Mesendoderm (in vitro differentiated cells): ENCODE measurements at regions not wholly inside any gene's neighbourhood (a gene's known extent, or its start where the extent isn't known, plus 50 kb on each side); places are given as distances from the start of the nearest gene placed in this dataset.

Source experiments
- DNase-seq: peaks from one replicate; pipeline ENCODE4 v3.0.0; 2013
- H2AK5ac ChIP-seq: 2 replicates; pipeline ENCODE4 v1.6.1; 2013; ENCODE audit warnings: low read length, inconsistent platforms
- H2BK120ac ChIP-seq: 2 replicates; pipeline ENCODE4 v1.6.1; 2013; ENCODE audit warnings: low read depth, mild to moderate bottlenecking, low read length, moderate library complexity, mixed read lengths
- H2BK15ac ChIP-seq: replicated peaks from 2 replicates; pipeline ENCODE4 v1.6.1; 2013; ENCODE audit warnings: low read depth, mild to moderate bottlenecking, moderate library complexity
- H2BK5ac ChIP-seq: 2 replicates; pipeline ENCODE4 v1.6.1; 2013; ENCODE audit warnings: low read length, inconsistent platforms
- H3K18ac ChIP-seq: 2 replicates; pipeline ENCODE4 v1.6.1; 2013; ENCODE audit warnings: mild to moderate bottlenecking, low read length, mixed read lengths
- H3K23ac ChIP-seq: one replicate; pipeline ENCODE4 v1.6.1; 2013; ENCODE audit warnings: low read length
- H3K27ac ChIP-seq: 2 replicates; pipeline ENCODE4 v1.5.1; 2013; ENCODE audit warnings: low read depth, mild to moderate bottlenecking, inconsistent platforms, low read length, moderate library complexity
- H3K27me3 ChIP-seq: 2 replicates; pipeline ENCODE4 v1.6.1; 2013; ENCODE audit warnings: low read length, control low read depth, mild to moderate bottlenecking, inconsistent platforms; ENCODE audit not compliant: insufficient read depth, poor library complexity
- H3K36me3 ChIP-seq: 2 replicates; pipeline ENCODE4 v1.6.1; 2013; ENCODE audit warnings: low read length, inconsistent platforms; ENCODE audit not compliant: control insufficient read depth, insufficient read depth
- H3K4ac ChIP-seq: one replicate; pipeline ENCODE4 v1.6.1; 2013; ENCODE audit warnings: low read depth, mild to moderate bottlenecking, low read length, moderate library complexity
- H3K4me1 ChIP-seq: 2 replicates; pipeline ENCODE4 v1.6.1; 2013; ENCODE audit warnings: low read depth, low read length, inconsistent platforms; ENCODE audit not compliant: control insufficient read depth
- H3K4me2 ChIP-seq: 2 replicates; pipeline ENCODE4 v1.6.1; 2013; ENCODE audit warnings: low read length
- H3K4me3 ChIP-seq: 2 replicates; pipeline ENCODE4 v1.5.1; 2013; ENCODE audit warnings: mild to moderate bottlenecking, low read length
- H3K56ac ChIP-seq: one replicate; pipeline ENCODE4 v1.6.1; 2013; ENCODE audit warnings: low read length
- H3K79me1 ChIP-seq: 2 replicates; pipeline ENCODE4 v1.6.1; 2013; ENCODE audit warnings: low read length, inconsistent platforms
- H3K79me2 ChIP-seq: 2 replicates; pipeline ENCODE4 v1.6.1; 2013; ENCODE audit warnings: mild to moderate bottlenecking, low read length; ENCODE audit not compliant: control insufficient read depth, insufficient read depth
- H3K9ac ChIP-seq: 2 replicates; pipeline ENCODE4 v1.6.1; 2013; ENCODE audit warnings: low read length, inconsistent platforms
- H4K5ac ChIP-seq: one replicate; pipeline ENCODE4 v1.6.1; 2013; ENCODE audit warnings: low read length
- H4K8ac ChIP-seq: one replicate; pipeline ENCODE4 v1.6.1; 2013; ENCODE audit warnings: low read depth, mild to moderate bottlenecking, control low read depth, low read length, moderate library complexity
- WGBS: extraction: QIAGEN DNeasy Blood & Tissue Kit; methylation state at CpG from one replicate; pipeline ENCODE4 v1.1.7; 2013; ENCODE audit warnings: low lambda C conversion rate, missing lambda C conversion rate; ENCODE audit not compliant: insufficient coverage; ENCODE audit errors: extremely low coverage; 5-methylcytosine and 5-hydroxymethylcytosine counted together

DNA sequence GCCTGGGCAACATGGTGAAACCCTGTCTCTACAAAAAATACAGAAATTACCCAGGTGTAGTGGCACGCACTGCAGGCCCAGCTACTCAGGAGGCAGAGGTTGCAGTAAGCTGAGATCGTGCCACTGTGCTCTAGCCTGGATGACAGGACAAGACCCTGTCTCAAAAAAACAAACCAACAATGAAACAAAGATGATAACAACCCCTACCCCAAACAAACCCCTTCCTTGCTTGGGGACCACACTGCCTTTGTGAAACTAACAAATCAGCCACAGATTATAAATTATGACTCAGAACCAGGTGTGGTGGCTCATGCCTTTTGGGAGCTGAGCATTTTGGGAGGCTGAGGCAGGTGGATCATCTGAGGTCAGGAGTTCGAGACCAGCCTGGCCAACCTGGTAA is 75.3 kb upstream of the RPH3AL start:
- H3K56ac ChIP-seq: no peak overlapping the region
- no peak overlapping the region for H2BK120ac ChIP-seq
- H3K79me2 ChIP-seq: no peaks in the 10 kb centered on the region
- H3K4ac ChIP-seq: no peak overlapping the region
- WGBS: no CpG with 5 or more reads among the region's 3 CpGs
- no peak overlapping the region for H3K4me2 ChIP-seq
- H3K4me1 ChIP-seq: no peaks in the 10 kb centered on the region
- H2BK5ac ChIP-seq: no peak overlapping the region
- no peaks in the 10 kb centered on the region for H3K27me3 ChIP-seq
- no peak overlapping the region for H2BK15ac ChIP-seq
- DNase-seq: no peak
- no peaks in the 10 kb centered on the region for H3K79me1 ChIP-seq
- no peak overlapping the region for H3K23ac ChIP-seq
- H4K5ac ChIP-seq: no peak overlapping the region
- H3K36me3 ChIP-seq: no peaks in the 10 kb centered on the region
- no peak overlapping the region for H3K9ac ChIP-seq
- H3K18ac ChIP-seq: no peak overlapping the region
- no peak overlapping the region for H2AK5ac ChIP-seq
- H4K8ac ChIP-seq: no peak overlapping the region
- no peak overlapping the region for H3K27ac ChIP-seq
- H3K4me3 ChIP-seq: no peak overlapping the region

DNA sequence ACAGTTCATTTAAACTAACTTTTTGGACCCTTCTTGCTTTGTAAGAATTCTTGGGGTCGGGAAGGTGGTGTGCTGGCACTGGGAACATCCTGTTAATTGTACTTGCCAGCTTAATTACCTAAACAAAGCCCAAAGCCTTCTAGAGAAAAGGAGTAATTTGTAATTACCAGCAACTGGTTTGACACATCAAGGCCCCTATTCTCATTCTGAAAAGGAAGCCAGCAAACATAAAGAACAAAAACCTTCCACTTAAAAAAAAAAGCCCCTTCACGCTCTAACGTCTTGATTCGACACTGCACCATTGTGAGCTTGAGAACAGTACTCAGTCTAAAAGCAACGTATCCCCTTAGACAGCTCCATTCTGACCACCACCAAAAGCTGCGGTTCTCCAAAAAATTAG is 74.7 kb upstream of the RPH3AL start:
- Histone ChIP-seq H3K27ac (no peak overlapping the region), H3K23ac (no peak overlapping the region), H3K18ac (no peak overlapping the region), H3K56ac (no peak overlapping the region), H3K4me1 (no peaks in the 10 kb centered on the region), H4K8ac (no peak overlapping the region), H3K27me3 (no peaks in the 10 kb centered on the region), H3K4me2 (no peak overlapping the region), H3K79me1 (no peaks in the 10 kb centered on the region), H3K4me3 (no peak overlapping the region), H4K5ac (no peak overlapping the region), H2BK120ac (no peak overlapping the region), H3K79me2 (no peaks in the 10 kb centered on the region), H3K36me3 (no peaks in the 10 kb centered on the region), H2BK5ac (no peak overlapping the region), H3K4ac (no peak overlapping the region), H2BK15ac (no peak overlapping the region), H3K9ac (no peak overlapping the region), H2AK5ac (no peak overlapping the region)
- no peak for DNase-seq
- WGBS: no CpG with 5 or more reads among the region's 6 CpGs

DNA sequence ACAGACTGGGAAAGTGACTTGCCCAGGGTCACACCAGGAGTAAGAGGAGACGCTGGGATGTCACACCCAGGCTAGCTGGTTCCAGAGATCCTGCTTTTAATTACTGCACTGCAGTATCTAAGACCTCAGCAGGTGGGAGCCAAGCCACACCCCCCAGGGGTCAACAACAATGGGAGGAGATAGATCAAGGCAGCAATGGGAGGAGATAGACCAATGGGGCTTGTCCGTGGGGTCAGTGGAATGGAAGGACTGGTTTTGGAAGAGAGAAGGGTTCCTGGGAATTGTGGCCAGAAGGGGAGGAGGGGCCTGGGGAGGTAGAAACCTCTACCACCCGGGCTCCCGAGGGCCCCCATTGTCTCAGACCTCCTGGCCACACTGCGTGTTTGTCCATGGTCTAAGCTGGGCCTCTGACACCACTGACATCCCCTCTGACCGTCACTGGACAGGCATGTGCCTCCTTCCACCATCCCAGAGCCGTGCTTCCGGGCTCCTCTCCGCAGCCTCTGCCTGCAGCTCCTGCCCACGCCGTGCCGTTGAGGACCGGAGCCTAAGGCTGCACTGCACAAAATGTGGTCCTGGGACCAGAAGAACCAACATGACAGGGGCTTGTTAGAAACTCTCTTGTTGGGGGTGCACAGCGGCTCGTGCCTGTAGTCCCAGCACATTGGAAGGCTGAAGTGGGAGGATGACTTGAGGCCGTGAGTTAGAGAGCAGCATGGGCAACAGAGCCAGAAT is 69.8 kb upstream of the RPH3AL start:
- Histone ChIP-seq H3K79me2 (no peaks in the 10 kb centered on the region), H2BK120ac (no peak overlapping the region), H2BK5ac (no peak overlapping the region), H3K4me2 (no peak overlapping the region), H3K23ac (no peak overlapping the region), H4K8ac (no peak overlapping the region), H3K79me1 (no peaks in the 10 kb centered on the region), H2BK15ac (no peak overlapping the region), H3K27ac (no peak overlapping the region), H3K56ac (no peak overlapping the region), H3K36me3 (no peaks in the 10 kb centered on the region), H3K18ac (no peak overlapping the region), H3K4ac (no peak overlapping the region), H3K27me3 (no peaks in the 10 kb centered on the region), H3K4me3 (no peak overlapping the region), H3K4me1 (no peaks in the 10 kb centered on the region), H3K9ac (no peak overlapping the region), H4K5ac (no peak overlapping the region), H2AK5ac (no peak overlapping the region)
- DNase-seq: peak; percentile 70
- no CpG with 5 or more reads among the region's 16 CpGs for WGBS

DNA sequence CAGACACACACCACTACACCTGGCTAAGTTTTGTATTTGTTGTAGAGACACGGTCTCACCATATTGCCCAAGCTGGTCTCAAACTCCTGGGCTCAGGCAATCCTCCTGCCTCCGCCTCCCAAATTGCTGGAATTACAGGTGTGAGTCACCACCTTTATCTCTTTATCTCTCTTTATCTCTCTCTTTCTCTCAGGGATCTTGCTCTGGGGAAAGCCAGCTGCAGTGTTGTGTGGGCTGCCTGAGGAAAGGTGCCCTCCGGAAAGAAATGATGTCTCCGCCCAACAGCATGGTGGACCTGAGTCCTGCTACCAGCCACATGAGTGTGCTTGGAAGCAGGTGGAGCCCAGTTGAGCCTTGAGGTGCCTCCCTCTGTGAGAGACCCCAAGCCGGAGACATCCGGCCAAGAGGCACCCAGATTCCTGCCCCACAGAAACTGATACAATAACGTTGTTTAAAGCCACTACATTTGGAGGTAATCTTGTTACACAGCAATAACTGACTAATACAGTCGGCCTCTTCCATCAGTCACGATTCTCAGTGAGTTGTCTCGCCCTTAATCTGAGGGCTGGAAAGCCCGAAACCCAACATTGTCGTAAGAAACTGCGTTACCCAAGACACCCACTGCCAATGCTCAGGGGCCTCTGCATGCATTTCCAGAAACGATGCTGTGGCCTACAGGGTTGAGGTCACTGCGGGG is 68.0 kb upstream of the RPH3AL start:
- Histone ChIP-seq H3K4me1 (no peaks in the 10 kb centered on the region), H3K79me2 (no peaks in the 10 kb centered on the region), H3K27ac (no peak overlapping the region), H2BK5ac (no peak overlapping the region), H3K4me3 (no peak overlapping the region), H3K4ac (no peak overlapping the region), H3K79me1 (no peaks in the 10 kb centered on the region), H4K5ac (no peak overlapping the region), H3K27me3 (no peaks in the 10 kb centered on the region), H2BK15ac (no peak overlapping the region), H2BK120ac (no peak overlapping the region), H3K9ac (no peak overlapping the region), H3K18ac (no peak overlapping the region), H3K4me2 (no peak overlapping the region), H3K56ac (no peak overlapping the region), H3K36me3 (no peaks in the 10 kb centered on the region), H2AK5ac (no peak overlapping the region), H4K8ac (no peak overlapping the region), H3K23ac (no peak overlapping the region)
- peak; percentile 9 for DNase-seq
- no CpG with 5 or more reads among the region's 15 CpGs for WGBS

GRCh38 chr17:419073-419735 is 66.6 kb upstream of the RPH3AL start:
- Histone ChIP-seq H4K8ac (no peak overlapping the region), H2AK5ac (no peak overlapping the region), H3K79me2 (no peaks in the 10 kb centered on the region), H4K5ac (no peak overlapping the region), H3K56ac (no peak overlapping the region), H3K27ac (no peak overlapping the region), H3K9ac (no peak overlapping the region), H2BK5ac (no peak overlapping the region), H3K79me1 (no peaks in the 10 kb centered on the region), H3K4me1 (no peaks in the 10 kb centered on the region), H3K18ac (no peak overlapping the region), H2BK15ac (no peak overlapping the region), H3K36me3 (no peaks in the 10 kb centered on the region), H3K4me3 (no peak overlapping the region), H2BK120ac (no peak overlapping the region), H3K4ac (no peak overlapping the region), H3K23ac (no peak overlapping the region), H3K4me2 (no peak overlapping the region), H3K27me3 (no peaks in the 10 kb centered on the region)
- WGBS: no CpG with 5 or more reads among the region's 13 CpGs
- DNase-seq: no peak
